OCI-LY1 (cell line): ENCODE measurements at regions not wholly inside any gene's neighbourhood (a gene's known extent, or its start where the extent isn't known, plus 50 kb on each side); places are given as distances from the start of the nearest gene placed in this dataset.

Source experiments
- EZH2 ChIP-seq: fragments of 200-600 bp; sonication (generic), shearing (Covaris generic); IDR thresholded peaks from 2 replicates; pipeline ENCODE4 v1.8.0; 2017; ENCODE audit warnings: borderline replicate concordance, mixed run types, mild to moderate bottlenecking, antibody characterized with exemption, low read length, moderate library complexity, mixed read lengths
- TF ChIP-seq, protein P1 (sequence below): fragments of 200-600 bp; sonication (generic), shearing (Covaris generic); IDR thresholded peaks from 2 replicates; pipeline ENCODE4 v1.5.1; 2017; ENCODE audit warnings: mild to moderate bottlenecking, antibody characterized with exemption, low read length, moderate library complexity, mixed read lengths

DNA sequence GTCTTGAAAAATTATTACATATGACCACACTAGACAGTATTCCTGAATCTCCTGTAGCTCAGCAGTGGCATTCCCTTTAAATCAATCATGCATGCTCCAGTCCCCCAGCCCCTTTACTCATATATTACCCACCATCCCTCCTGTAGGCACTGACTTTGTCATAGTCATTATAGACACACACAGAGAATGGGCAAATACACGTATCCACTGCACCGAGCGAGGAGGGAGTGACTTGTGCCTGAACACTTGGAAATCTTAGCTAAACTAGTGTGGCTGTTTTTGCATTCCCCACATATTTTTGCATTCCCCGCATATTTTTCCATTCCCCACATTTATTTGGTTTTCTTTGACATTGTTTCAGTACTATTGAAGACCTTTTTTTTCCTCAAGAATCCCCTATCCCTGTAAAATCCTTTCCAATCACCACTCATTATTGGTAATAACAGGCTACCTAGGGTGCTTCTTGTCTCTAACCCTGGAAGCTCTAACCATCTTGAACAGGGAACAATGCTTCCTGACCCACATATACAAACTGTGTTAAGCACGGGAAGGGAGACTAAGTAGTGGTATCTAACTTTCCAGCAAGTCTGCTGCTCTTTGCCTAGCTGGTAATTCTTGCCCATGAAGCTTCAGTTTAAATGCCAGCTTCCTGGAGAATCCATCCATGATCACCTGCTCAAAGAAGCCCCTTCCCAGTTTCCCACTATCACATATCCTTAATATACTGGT lies 534.4 kb upstream of the CAMK1G start:
- TF ChIP-seq, protein P1, sequence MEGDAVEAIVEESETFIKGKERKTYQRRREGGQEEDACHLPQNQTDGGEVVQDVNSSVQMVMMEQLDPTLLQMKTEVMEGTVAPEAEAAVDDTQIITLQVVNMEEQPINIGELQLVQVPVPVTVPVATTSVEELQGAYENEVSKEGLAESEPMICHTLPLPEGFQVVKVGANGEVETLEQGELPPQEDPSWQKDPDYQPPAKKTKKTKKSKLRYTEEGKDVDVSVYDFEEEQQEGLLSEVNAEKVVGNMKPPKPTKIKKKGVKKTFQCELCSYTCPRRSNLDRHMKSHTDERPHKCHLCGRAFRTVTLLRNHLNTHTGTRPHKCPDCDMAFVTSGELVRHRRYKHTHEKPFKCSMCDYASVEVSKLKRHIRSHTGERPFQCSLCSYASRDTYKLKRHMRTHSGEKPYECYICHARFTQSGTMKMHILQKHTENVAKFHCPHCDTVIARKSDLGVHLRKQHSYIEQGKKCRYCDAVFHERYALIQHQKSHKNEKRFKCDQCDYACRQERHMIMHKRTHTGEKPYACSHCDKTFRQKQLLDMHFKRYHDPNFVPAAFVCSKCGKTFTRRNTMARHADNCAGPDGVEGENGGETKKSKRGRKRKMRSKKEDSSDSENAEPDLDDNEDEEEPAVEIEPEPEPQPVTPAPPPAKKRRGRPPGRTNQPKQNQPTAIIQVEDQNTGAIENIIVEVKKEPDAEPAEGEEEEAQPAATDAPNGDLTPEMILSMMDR: no peak
- no peak for TF ChIP-seq EZH2
